ENCODE measurements at regions not wholly inside any gene's neighbourhood (a gene's known extent, or its start where the extent isn't known, plus 50 kb on each side); places are given as distances from the start of the nearest gene placed in this dataset.
"Not testable (repeated sequence)": the region's sequence is repeated elsewhere in the genome, so short reads cannot be mapped to it uniquely, and the experiment has no call there.

DNA sequence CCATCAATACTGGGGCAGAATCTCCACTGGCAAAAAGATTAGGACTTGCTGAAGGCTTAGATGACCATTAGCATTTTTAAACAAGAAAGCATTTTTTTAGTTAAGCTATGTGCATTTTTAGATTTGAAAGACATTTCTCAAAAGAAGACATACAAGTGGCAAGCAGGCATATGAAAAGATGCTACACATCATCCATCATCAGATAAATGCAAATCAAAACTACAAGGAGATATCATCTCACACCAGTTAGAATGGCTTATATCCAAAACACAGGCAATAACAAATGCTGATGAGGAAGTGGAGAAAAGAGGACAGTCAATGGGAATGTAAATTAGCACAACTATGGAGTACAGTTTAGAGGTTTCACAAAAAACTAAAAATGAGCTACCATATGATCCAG, 195.6 kb upstream of the TNC start:
- DNase-seq, result no peak

DNA sequence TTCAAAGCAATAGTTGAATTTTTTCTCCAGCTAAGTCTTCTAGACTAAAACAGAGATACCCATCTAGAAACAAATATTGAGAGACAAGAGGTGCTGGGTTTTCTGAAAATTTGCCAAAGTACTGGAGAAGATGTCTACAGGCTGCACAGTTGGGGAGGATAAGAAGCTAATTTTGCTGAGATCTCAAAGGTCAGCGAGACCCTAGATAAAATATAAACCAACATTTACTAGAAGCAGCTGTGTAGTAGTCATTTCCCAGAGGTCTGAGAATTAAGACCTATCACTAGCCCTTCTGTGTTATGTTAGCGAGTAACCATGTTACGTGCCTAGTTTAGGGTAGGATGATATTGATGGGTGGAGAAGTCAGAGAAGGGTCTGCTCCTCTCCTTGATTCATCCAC, 208.5 kb upstream of the TNC start:
- no peak for DNase-seq

GRCh38 chr9:115327436-115328122, 209.6 kb upstream of the TNC start:
- DNase-seq, result no peak

GRCh38 chr9:115328228-115328627, 210.3 kb upstream of the TNC start:
- DNase-seq, result no peak

- no peak for DNase-seq
These were observed 210.7 kb upstream of the TNC start for GRCh38 chr9:115328677-115329076.

- DNase-seq, result no peak
These were observed 215.5 kb upstream of the TNC start for GRCh38 chr9:115333277-115334070.

- DNase-seq, result no peak
These were observed 217.5 kb upstream of the TNC start for GRCh38 chr9:115335439-115335838.

DNA sequence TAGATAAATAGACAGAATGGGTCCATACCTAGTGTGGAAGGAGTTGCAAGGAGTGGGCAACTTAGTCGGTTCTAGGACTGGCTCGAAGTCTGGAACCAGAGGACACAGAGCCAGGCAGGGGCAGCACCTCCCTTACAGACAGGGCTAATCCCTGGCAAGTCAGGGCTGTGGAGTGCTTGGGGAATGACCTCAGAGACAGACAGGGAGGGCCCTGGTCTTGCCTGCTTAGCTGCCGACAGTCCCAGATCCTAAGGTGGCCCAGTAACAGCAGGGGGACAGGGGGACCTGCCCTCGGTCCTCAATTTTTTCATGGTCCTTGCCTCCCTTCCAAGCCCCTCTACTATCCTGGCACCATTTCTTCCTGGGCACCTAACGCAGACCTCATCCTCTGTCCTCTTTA, 222.4 kb upstream of the TNC start:
- no peak for DNase-seq

DNA sequence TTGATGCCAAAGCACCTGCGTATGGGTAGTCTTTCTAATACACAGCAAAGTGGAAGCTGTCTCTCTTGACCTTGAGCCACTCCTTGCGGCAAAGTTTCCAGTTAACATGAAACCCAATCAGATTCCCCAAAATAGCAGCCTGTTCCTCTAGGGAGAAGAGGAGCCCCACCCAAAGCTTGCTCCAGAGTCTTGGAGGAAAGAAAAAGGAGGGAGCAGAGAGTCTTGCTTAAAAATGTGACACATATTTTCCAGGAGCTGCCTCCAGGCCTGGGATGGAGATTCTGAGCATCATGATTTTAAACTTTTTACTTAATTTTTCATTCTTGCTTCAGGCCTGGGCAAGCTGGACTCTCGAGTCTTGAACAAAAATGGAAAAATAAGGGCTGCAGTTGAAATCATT, 223.5 kb upstream of the TNC start:
- DNase-seq, result no peak

GRCh38 chr9:115347776-115348175, 229.8 kb upstream of the TNC start:
- not testable (repeated sequence) for DNase-seq

- not testable (repeated sequence) for DNase-seq
These were observed 231.0 kb upstream of the TNC start for GRCh38 chr9:115348936-115349335.

- DNase-seq, result no peak
These were observed 231.6 kb upstream of the TNC start for GRCh38 chr9:115349542-115349941.

DNA sequence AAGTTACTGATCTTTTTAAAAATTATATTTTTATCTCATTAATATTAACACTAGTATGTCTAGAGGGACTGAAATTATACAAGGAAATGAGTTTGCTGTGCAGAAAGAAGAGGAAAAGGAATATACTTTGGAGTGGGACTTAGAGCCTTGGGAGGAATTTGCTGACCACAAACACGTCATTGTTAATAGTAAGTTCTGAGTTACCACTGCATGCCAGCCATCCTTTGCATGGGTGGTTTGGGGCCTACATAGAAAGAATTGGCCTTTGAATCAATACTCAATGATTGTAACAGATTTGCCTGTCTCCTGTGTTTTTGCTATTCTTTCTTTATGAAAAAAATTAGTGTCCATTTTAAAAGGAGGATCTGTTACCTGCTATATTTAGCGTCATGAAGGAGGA, 232.6 kb upstream of the TNC start:
- no peak for DNase-seq

DNA sequence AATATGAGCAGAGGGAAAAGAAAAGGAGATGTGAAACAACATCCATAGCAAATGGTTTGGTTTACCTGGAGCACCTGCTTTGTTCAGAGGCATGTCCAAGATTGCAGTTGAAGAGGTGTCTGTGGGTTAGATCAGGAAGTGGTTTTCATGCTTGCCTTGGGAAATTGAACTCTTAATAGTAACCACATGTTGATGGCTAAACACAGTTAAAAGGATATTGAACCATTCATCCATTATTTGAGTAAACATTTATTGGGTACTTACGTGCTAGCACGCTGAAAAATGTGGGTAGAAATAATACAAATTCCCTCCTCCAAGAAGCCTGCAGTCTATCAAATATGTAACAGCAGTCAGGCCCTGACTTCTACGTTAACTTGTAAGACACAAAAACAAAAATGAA, 235.7 kb upstream of the TNC start:
- DNase-seq, result no peak

DNA sequence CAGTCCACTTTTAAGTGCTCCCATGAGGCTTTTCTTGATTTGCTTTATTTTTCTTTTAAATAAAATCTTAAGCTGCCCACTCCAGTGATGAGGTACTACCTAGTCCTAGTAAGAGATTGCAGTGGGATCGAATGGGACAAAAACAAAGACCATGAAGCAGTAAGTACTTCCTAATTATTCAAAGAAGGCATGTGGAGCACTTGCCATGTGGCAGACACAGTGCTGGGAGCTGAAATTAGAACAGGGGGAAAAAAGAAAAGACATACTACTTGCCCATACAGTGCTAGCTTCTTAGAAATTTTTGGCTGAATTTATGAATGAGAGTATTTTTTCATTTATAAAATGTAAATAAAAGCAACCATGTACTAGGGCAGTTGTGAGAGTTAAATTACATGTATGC, 239.9 kb upstream of the TNC start:
- no peak for DNase-seq

DNA sequence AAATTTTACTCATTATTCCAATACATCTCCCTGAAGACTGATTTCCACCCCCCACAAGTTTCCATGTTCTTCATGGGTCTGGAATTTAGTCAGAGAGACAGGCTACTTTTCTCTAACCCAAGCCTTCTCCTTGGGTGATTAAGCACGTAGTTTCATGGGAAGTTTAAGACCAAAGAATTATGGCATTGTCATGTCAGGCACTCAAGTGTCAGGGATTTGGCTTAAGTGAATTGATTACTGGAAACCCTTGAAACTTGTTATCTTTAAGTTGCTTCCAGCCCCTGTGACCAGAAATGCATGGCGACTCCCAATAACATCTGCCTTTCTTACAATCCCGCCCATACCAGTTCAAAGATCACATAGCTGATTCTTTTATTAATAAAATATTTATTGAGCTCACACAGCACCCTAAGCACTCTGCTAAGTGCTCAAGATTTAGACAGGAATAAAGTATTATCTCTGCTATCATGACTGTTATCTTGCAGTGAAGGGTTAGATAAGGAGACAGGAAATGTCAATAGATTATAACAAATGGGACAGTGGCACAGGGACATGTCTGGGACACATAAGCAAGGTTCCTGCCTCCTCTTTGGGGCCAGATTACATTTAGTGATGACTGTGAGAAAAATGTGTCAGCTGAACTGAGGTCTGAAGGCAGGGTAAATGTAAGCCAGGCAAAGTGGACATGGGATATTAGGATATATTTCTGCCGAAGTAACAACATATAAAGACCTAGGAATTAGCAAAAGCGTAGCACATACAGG, 241.2 kb upstream of the TNC start:
- DNase-seq, result no peak

DNA sequence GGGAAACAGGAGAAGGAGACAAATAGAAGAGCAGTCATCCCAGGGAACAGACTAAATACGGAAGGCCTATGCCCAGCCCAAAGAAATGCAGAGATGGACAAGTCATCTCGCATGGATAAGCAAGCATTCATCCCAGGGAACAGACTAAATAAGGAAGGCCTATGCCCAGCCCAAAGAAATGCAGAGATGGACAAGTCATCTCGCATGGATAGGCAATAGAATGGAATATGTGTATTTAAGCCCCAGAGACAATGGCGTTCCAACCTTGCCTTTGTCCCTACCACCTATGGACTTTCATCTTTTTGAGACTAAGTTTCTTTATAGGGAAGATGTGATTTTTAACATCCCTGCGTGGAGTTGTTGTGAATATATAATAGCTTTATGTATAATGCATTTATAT, 242.2 kb upstream of the TNC start:
- DNase-seq, result no peak

DNA sequence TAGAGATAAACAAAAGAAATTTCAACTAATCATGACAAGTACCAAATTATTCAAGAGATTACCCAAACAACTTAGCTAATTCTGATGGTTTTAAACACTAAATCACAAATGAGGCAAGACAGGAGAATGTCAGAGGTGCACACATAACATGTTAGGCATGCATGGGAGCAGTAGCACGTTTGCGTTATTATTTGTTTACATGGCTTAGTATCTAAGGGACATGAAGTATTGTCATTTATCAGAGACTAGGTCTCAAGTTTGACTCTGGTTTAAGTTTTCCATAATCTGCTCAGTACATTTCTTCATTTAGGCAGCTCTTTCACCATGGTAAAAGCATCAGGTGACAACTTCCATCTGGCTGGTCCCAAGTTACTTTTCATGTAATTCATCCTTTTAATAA, 244.1 kb upstream of the TNC start:
- DNase-seq, result no peak

- no peak for DNase-seq
These were observed 244.7 kb upstream of the TNC start for GRCh38 chr9:115362640-115363039.

DNA sequence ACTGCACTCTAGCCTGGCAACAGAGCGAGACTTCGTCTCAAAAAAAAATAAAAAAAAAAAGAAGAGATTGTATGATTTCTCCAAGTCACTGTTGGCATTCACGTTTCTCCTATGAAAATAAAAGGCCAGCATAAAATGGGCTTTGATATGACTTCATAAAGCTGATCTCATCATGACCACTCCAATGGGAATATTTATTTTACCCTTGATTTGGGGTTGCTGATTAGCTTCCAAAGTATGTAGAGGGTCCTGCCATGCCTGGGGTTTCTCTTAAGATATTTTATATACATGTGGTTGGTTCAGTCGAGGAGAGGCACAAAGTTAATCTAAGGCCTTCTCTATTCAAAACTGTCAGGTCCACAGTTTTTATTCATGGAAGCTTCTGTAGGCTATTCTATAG, 247.0 kb upstream of the TNC start:
- DNase-seq, result no peak

GRCh38 chr9:115367321-115367720, 249.4 kb upstream of the TNC start:
- no peak for DNase-seq

DNA sequence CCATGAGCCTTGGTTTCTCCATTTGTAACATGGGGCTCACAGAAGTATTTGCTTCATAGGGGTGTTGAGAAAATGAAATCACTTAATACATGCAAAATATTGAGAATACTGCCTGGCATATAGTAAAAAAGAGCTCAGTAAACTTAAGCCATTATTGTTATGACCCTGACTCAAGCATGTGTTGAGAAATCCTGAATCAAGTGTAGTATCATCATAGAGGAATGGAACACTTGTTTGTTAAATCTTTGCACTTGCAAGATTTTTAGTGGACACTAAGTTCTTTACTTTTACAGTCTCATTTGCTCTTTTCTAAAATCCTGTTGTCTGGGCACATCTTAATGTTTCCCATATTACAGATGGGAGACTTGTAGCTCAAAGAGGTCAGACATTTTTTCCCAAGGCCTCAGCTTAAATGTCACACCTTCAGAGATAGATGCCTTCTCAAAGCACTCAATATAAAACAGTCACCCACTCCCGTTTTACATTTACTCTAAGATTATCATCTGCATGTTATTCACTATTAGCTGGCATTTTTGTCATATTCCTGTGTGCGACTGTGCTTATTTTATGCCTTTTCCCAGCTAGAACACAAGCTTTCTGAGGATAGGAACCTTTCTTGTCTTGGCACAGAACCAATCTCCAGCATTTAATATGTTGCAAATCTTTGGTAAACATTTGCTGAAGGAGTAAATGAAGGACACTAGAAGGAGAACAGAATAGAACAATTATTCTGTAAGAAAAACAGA, 250.0 kb upstream of the TNC start:
- no peak for DNase-seq

GRCh38 chr9:115369322-115369957, 251.5 kb upstream of the TNC start:
- DNase-seq, result peak; percentile 60
